ENCODE measurements at regions not wholly inside any gene's neighbourhood (a gene's known extent, or its start where the extent isn't known, plus 50 kb on each side); places are given as distances from the start of the nearest gene placed in this dataset.

DNA sequence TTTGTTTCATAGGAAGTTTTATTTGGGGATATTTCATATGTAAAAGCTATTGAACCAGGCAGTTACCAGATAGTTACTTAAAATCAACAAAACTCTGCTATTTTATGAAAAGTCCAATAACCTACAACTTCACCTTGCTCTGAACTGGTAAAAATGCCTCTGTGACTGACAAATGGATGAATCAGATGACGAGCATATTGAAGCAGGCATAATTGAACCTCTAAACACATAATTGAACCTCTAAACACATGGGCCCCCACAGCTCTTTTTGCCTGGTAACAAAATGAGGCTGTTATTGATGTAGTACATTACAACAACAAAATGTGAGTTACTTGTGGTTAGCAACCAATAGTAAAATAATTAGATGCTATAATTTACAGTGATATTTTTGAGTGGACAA lies 99.7 kb downstream of the MBL2 start:
- H3K27me3 ChIP-seq (ENCODE audit: insufficient read depth, low read length) = no peaks in the 10 kb centered on the region
- H3K4me1 ChIP-seq (ENCODE audit: insufficient read depth, low read length) = no peaks in the 10 kb centered on the region
- no peak overlapping the region for H3K27ac ChIP-seq (ENCODE audit: low read depth, low read length)
- WGBS = 93% methylated on average over 1 of the region's 1 CpG
- H3K4me3 ChIP-seq (ENCODE audit: low read length) = no peak overlapping the region
- H3K9ac ChIP-seq (ENCODE audit: low read depth, low read length) = no peak overlapping the region
- no peaks in the 10 kb centered on the region for H3K9me3 ChIP-seq (ENCODE audit: insufficient read depth, low read depth, low read length)
- no peaks in the 10 kb centered on the region for H3K36me3 ChIP-seq (ENCODE audit: insufficient read depth, low read length)

DNA sequence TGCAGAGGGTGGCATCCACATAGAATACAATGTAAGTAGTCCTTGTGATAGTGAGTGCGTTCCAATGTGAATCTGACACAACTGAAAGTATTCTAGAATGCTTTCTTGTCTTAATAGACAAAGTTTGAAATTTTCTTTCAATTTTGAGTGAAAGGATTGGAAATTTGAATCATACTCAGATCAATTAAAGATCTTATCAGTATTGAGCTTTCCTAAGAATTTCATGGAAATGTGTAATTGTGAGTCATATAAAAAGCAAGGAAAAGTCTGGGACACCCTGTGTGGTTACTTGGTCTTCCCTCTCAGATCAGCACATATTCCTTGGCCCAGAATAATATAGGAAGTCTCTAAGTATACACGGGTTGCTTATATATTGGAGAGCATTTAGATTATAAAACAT lies 99.1 kb downstream of the MBL2 start:
- Histone ChIP-seq H3K27me3 (ENCODE audit: insufficient read depth, low read length) (no peaks in the 10 kb centered on the region), H3K9ac (ENCODE audit: low read depth, low read length) (no peak overlapping the region), H3K9me3 (ENCODE audit: insufficient read depth, low read depth, low read length) (no peaks in the 10 kb centered on the region), H3K4me3 (ENCODE audit: low read length) (no peak overlapping the region), H3K4me1 (ENCODE audit: insufficient read depth, low read length) (no peaks in the 10 kb centered on the region), H3K27ac (ENCODE audit: low read depth, low read length) (no peak overlapping the region), H3K36me3 (ENCODE audit: insufficient read depth, low read length) (no peaks in the 10 kb centered on the region)
- 100% methylated on average over 1 of the region's 2 CpGs for WGBS

DNA sequence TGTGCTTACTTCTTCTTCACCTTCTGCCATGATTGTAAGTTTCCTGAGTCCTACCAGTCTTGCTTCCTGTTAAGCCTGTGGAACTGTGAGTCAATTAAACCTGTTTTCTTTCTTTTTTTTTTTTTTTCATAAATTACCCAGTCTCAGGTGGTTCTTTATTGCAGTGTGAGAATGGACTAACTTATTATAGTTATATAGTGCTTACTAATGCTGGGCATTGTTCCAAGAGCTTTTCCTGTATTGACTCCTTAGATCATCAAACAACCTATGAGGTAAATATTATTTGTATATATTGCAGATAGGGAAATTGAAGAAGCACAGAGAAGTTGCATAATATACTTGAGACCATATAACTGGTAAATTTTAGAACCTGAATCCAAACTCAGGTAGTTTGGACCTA lies 98.1 kb downstream of the MBL2 start:
- H3K27ac ChIP-seq (ENCODE audit: low read depth, low read length) = no peak overlapping the region
- H3K9ac ChIP-seq (ENCODE audit: low read depth, low read length) = no peak overlapping the region
- no peaks in the 10 kb centered on the region for H3K27me3 ChIP-seq (ENCODE audit: insufficient read depth, low read length)
- no peaks in the 10 kb centered on the region; the same call in 1 of the 2 replicates for H3K4me1 ChIP-seq (ENCODE audit: insufficient read depth, low read length)
- no peaks in the 10 kb centered on the region for H3K9me3 ChIP-seq (ENCODE audit: insufficient read depth, low read depth, low read length)
- no peaks in the 10 kb centered on the region for H3K36me3 ChIP-seq (ENCODE audit: insufficient read depth, low read length)
- H3K4me3 ChIP-seq (ENCODE audit: low read length) = no peak overlapping the region

DNA sequence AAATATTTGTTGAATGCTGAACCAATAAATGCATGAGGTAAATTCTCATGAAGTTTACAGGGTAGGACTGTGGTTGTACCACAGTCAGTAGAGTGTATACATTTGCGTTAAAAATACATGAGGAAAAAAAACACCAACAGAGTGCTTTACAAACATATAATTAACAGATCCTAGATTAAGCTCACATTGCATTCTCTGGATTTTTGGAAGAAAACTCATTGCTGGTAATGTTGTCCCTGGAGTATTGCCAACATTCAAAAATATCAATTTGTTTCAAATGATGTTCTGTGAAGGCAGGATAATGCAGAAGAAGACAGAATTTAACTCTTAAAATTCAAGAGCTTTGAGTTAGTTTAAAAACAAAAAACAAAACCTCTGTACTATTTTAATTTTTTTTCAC lies 95.5 kb downstream of the MBL2 start:
- peaks cover 8% of the 10 kb centered on the region for H3K4me1 ChIP-seq (ENCODE audit: insufficient read depth, low read length)
- H3K9me3 ChIP-seq (ENCODE audit: insufficient read depth, low read depth, low read length) = no peaks in the 10 kb centered on the region
- no peaks in the 10 kb centered on the region for H3K27me3 ChIP-seq (ENCODE audit: insufficient read depth, low read length)
- no CpG with 5 or more reads among the region's 1 CpG for WGBS
- H3K27ac ChIP-seq (ENCODE audit: low read depth, low read length) = no peak overlapping the region
- H3K4me3 ChIP-seq (ENCODE audit: low read length) = no peak overlapping the region
- no peaks in the 10 kb centered on the region for H3K36me3 ChIP-seq (ENCODE audit: insufficient read depth, low read length)
- H3K9ac ChIP-seq (ENCODE audit: low read depth, low read length) = no peak overlapping the region

DNA sequence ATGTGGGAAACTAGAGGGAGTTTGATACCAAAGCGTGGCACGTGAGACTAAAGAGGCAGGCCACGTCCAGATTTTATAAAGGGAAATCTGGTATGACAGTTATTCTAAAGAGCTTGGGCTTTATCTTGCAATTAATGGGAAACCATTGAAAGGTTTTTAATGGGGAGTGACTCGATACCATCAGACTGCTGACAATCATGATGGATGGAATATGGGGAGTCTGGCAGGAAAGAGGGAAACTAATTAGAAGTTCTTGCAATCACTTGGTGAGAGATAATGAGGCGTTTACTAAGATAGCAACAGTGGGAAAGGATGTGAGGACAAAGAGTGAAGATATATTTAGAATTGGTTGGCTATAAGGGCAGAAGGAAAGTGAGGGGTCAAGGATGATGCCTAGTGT lies 94.0 kb downstream of the MBL2 start:
- Histone ChIP-seq H3K9ac (ENCODE audit: low read depth, low read length) (no peak overlapping the region), H3K4me3 (ENCODE audit: low read length) (no peak overlapping the region), H3K9me3 (ENCODE audit: insufficient read depth, low read depth, low read length) (no peaks in the 10 kb centered on the region), H3K27ac (ENCODE audit: low read depth, low read length) (no peak overlapping the region), H3K36me3 (ENCODE audit: insufficient read depth, low read length) (no peaks in the 10 kb centered on the region), H3K27me3 (ENCODE audit: insufficient read depth, low read length) (no peaks in the 10 kb centered on the region), H3K4me1 (ENCODE audit: insufficient read depth, low read length) (peaks cover 8% of the 10 kb centered on the region)
- WGBS = 91% methylated on average over 5 of the region's 5 CpGs

DNA sequence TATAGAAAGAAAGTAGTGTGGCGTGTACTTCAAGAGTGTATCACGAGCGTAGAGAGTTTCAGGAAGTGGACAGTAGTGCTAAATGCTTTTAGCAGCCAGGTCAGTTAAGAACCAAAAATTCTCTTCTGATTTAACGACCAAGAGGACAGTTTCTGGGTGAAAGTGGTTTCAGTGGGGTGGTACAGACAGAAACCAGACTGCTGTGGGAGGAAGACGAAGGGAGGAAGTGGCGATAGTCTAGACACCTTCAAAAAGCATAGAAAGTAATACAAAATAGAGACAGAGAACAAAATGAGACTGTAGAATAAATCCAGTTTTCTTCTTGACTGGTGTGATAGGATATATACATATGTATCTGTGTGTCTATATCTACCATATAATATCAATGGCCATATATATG lies 93.5 kb downstream of the MBL2 start:
- Histone ChIP-seq H3K4me1 (ENCODE audit: insufficient read depth, low read length) (peaks cover 8% of the 10 kb centered on the region), H3K9ac (ENCODE audit: low read depth, low read length) (no peak overlapping the region), H3K4me3 (ENCODE audit: low read length) (no peak overlapping the region), H3K27ac (ENCODE audit: low read depth, low read length) (no peak overlapping the region), H3K9me3 (ENCODE audit: insufficient read depth, low read depth, low read length) (no peaks in the 10 kb centered on the region), H3K36me3 (ENCODE audit: insufficient read depth, low read length) (no peaks in the 10 kb centered on the region), H3K27me3 (ENCODE audit: insufficient read depth, low read length) (no peaks in the 10 kb centered on the region)
- 92% methylated on average over 6 of the region's 6 CpGs for WGBS

DNA sequence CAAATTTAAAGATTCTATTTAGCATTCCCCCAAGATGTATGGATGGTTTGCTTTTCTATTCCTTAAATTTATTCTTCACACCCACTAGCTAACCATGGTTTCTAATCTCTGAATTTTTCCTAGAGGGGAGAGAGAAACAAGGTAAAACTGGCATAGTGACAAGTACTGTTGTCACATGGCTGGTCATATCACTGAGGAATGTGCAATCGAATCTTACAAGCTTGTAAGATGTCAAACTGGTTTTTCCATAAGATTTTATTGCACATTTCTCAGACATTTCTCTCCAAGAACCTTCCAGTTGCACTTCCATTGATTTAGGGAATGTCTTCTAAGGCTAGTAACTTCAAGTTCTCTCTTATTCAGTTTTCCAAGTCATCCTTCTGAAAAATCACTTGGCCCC lies 89.8 kb downstream of the MBL2 start:
- no peaks in the 10 kb centered on the region for H3K9me3 ChIP-seq (ENCODE audit: insufficient read depth, low read depth, low read length)
- H3K27me3 ChIP-seq (ENCODE audit: insufficient read depth, low read length) = no peaks in the 10 kb centered on the region
- H3K9ac ChIP-seq (ENCODE audit: low read depth, low read length) = no peak overlapping the region
- H3K4me3 ChIP-seq (ENCODE audit: low read length) = no peak overlapping the region
- no peak overlapping the region for H3K27ac ChIP-seq (ENCODE audit: low read depth, low read length)
- 96% methylated on average over 1 of the region's 1 CpG for WGBS
- H3K4me1 ChIP-seq (ENCODE audit: insufficient read depth, low read length) = peaks cover 8% of the 10 kb centered on the region
- no peaks in the 10 kb centered on the region for H3K36me3 ChIP-seq (ENCODE audit: insufficient read depth, low read length)

DNA sequence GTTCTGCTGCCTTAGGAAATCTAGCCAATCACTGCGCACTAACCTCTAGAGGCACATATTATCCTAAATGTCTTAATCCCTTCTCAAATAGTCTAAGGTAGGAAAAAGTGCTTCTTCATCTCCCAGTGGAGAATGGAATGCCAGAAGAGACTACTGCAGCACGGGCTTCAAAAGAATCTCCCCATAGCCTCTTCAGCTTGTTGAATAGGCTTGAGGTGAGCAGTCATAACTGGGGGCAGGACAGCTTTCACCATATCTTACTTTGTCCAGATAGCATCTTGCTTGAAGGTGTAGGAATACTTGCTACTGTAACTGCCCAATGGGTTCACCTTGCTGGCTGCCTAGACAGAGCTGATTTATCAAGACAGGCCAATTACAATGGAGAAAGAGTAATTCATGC lies 88.8 kb downstream of the MBL2 start:
- Histone ChIP-seq H3K9me3 (ENCODE audit: insufficient read depth, low read depth, low read length) (no peaks in the 10 kb centered on the region), H3K27me3 (ENCODE audit: insufficient read depth, low read length) (no peaks in the 10 kb centered on the region), H3K36me3 (ENCODE audit: insufficient read depth, low read length) (no peaks in the 10 kb centered on the region), H3K4me3 (ENCODE audit: low read length) (no peak overlapping the region), H3K9ac (ENCODE audit: low read depth, low read length) (no peak overlapping the region), H3K27ac (ENCODE audit: low read depth, low read length) (no peak overlapping the region), H3K4me1 (ENCODE audit: insufficient read depth, low read length) (peaks cover 8% of the 10 kb centered on the region)
- WGBS = 92% methylated on average over 2 of the region's 2 CpGs

DNA sequence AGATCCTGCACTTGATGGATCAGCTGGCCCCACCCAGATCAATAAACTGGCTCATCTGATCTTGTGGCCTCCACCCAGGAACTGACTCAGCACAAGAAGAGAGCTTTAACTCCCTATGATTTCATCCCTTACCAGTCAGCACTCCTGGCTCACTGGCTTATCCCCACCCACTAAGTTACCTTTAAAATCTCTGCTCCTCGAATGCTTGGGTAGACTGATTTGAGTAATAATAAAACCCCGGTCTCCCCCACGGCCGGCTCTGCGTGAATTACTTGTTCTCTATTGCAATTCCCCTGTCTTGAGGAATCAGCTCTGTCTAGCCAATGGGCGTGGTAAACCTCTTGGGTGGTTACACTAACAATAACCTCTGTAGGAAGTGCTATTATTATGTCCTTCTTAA lies 83.7 kb downstream of the MBL2 start:
- WGBS = 92% methylated on average over 6 of the region's 6 CpGs

DNA sequence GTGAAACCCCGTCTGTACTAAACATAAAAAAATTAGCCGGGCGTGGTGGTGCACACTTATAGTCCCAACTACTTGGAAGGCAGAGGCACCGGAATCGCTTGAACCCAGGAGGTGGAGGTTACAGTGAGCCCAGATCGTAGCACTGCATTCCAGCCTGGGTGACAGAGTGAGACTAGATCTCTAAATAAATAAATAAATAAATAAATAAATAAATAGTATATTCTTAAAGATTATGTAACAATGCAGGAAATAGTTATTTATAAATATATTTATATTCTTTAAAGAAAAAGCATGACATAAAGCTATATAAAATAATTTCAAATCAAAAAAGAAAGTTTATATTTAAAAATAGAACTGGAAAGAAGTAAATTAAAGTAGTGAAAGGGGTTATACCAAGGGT lies 76.4 kb downstream of the MBL2 start:
- no peak overlapping the region for H3K9ac ChIP-seq (ENCODE audit: low read depth, low read length)
- no peaks in the 10 kb centered on the region for H3K27me3 ChIP-seq (ENCODE audit: insufficient read depth, low read length)
- no peak overlapping the region for H3K4me3 ChIP-seq (ENCODE audit: low read length)
- no peak overlapping the region for H3K27ac ChIP-seq (ENCODE audit: low read depth, low read length)
- 96% methylated on average over 5 of the region's 6 CpGs for WGBS
- H3K9me3 ChIP-seq (ENCODE audit: insufficient read depth, low read depth, low read length) = peaks cover 4% of the 10 kb centered on the region; the same call in 1 of the 2 replicates
- no peaks in the 10 kb centered on the region for H3K4me1 ChIP-seq (ENCODE audit: insufficient read depth, low read length)
- no peaks in the 10 kb centered on the region for H3K36me3 ChIP-seq (ENCODE audit: insufficient read depth, low read length)

More for the DNA sequence above, 83.7 kb downstream of the MBL2 start:
- H3K27me3 ChIP-seq (ENCODE audit: insufficient read depth, low read length) = no peaks in the 10 kb centered on the region
- no peak overlapping the region for H3K27ac ChIP-seq (ENCODE audit: low read depth, low read length)
- H3K4me3 ChIP-seq (ENCODE audit: low read length) = no peak overlapping the region
- H3K9me3 ChIP-seq (ENCODE audit: insufficient read depth, low read depth, low read length) = peaks cover 6% of the 10 kb centered on the region; the same call in 1 of the 2 replicates
- H3K9ac ChIP-seq (ENCODE audit: low read depth, low read length) = no peak overlapping the region
- H3K4me1 ChIP-seq (ENCODE audit: insufficient read depth, low read length) = no peaks in the 10 kb centered on the region
- H3K36me3 ChIP-seq (ENCODE audit: insufficient read depth, low read length) = no peaks in the 10 kb centered on the region

DNA sequence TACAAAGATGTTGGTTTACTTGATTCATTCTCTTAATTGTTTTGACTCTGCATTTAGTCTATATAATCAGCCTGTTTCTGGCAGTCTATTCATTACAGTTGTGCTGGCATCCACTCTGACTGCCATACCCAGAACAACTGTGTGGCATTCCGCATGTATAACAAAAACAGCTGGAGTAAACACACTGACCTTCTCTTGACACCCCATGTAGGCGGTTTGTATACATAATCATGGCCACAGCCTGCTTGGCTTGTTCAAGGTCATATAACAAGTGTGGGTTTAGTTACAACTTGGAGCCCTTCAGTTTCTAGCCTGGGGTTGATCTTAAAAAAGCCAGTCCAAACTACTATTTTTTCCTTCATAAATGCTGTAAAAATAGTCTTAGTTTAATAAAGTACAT lies 70.9 kb downstream of the MBL2 start:
- Histone ChIP-seq H3K36me3 (ENCODE audit: insufficient read depth, low read length) (no peaks in the 10 kb centered on the region), H3K4me1 (ENCODE audit: insufficient read depth, low read length) (no peaks in the 10 kb centered on the region), H3K9me3 (ENCODE audit: insufficient read depth, low read depth, low read length) (no peaks in the 10 kb centered on the region), H3K27ac (ENCODE audit: low read depth, low read length) (no peak overlapping the region), H3K9ac (ENCODE audit: low read depth, low read length) (no peak overlapping the region), H3K4me3 (ENCODE audit: low read length) (no peak overlapping the region), H3K27me3 (ENCODE audit: insufficient read depth, low read length) (no peaks in the 10 kb centered on the region)
- 85% methylated on average over 2 of the region's 2 CpGs for WGBS

DNA sequence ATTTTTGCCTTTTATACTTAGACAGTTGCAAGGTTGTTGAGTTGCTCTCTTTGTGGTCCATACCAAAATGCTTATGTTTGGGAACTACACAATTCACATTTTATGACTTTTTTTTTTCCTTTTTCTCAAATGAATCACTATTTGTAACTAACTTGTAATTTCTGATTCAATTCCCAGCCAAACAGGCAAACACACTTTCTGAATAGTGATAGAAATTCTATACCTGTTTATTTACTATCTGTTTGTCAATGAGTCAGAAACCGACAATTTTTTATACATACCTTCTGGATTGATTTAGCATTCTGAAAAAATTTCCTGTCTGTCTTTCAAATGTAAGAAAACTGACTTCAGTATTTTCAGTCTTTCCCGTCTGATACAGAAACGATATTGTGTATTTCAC lies 69.1 kb downstream of the MBL2 start:
- H3K9ac ChIP-seq (ENCODE audit: low read depth, low read length) = no peak overlapping the region
- WGBS = 96% methylated on average over 3 of the region's 3 CpGs
- no peak overlapping the region for H3K27ac ChIP-seq (ENCODE audit: low read depth, low read length)

More for the DNA sequence above, 69.1 kb downstream of the MBL2 start:
- no peaks in the 10 kb centered on the region for H3K4me1 ChIP-seq (ENCODE audit: insufficient read depth, low read length)
- H3K4me3 ChIP-seq (ENCODE audit: low read length) = no peak overlapping the region
- no peaks in the 10 kb centered on the region for H3K36me3 ChIP-seq (ENCODE audit: insufficient read depth, low read length)
- no peaks in the 10 kb centered on the region for H3K27me3 ChIP-seq (ENCODE audit: insufficient read depth, low read length)
- no peaks in the 10 kb centered on the region for H3K9me3 ChIP-seq (ENCODE audit: insufficient read depth, low read depth, low read length)

Measured in HUES64 (cell line).